Panc1 (cell line): ENCODE measurements at regions not wholly inside any gene's neighbourhood (a gene's known extent, or its start where the extent isn't known, plus 50 kb on each side); places are given as distances from the start of the nearest gene placed in this dataset.
"Not testable (repeated sequence)": the region's sequence is repeated elsewhere in the genome, so short reads cannot be mapped to it uniquely, and the experiment has no call there.

Experiments used
- POLR2AphosphoS5 ChIP-seq: IDR thresholded peaks from 2 replicates; pipeline ENCODE4 v1.6.1; 2012; ENCODE audit warnings: mild to moderate bottlenecking, low read depth, low read length, moderate library complexity
- SIN3A ChIP-seq: IDR thresholded peaks from 2 replicates; pipeline ENCODE4 v1.6.1; 2012; ENCODE audit warnings: low read depth, mild to moderate bottlenecking, low read length, moderate library complexity, borderline replicate concordance; ENCODE audit not compliant: insufficient read depth
- TCF7L2 ChIP-seq: IDR thresholded peaks from 2 replicates; pipeline ENCODE4 v1.6.1; 2011; ENCODE audit warnings: mild to moderate bottlenecking, low read depth, low read length, inconsistent platforms
- TF ChIP-seq, protein P1 (sequence below): fragments of 450-650 bp; IDR thresholded peaks from 2 replicates; pipeline ENCODE4 v1.5.1; 2017; ENCODE audit warnings: mild to moderate bottlenecking
- TF ChIP-seq, protein P2 (sequence below), 2 experiments: IDR thresholded peaks; 2 replicates each; pipeline ENCODE4 v1.6.1; 2011 to 2012; ENCODE audit warnings: low read depth in 2 of 2, control low read depth in 1 of 2, low read length in 1 of 2, mild to moderate bottlenecking in 1 of 2, moderate library complexity in 1 of 2; ENCODE audit not compliant: insufficient read depth in 1 of 2

DNA sequence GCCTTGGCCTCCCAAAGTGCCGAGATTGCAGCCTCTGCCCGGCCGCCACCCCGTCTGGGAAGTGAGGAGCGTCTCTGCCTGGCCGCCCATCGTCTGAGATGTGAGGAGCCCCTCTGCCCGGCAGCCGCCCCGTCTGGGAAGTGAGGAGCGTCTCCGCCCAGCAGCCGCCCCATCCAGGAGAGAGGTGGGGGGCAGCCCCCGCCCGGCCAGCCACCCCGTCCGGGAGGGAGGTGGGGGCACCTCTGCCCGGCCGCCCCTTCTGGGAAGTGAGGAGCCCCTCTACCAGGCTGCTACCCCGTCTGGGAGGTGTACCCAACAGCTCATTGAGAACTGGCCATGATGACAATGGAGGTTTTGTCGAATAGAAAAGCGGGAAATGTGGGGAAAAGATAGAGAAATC lies 1530.9 kb downstream of the REEP3 start:
- TF ChIP-seq, protein P1, sequence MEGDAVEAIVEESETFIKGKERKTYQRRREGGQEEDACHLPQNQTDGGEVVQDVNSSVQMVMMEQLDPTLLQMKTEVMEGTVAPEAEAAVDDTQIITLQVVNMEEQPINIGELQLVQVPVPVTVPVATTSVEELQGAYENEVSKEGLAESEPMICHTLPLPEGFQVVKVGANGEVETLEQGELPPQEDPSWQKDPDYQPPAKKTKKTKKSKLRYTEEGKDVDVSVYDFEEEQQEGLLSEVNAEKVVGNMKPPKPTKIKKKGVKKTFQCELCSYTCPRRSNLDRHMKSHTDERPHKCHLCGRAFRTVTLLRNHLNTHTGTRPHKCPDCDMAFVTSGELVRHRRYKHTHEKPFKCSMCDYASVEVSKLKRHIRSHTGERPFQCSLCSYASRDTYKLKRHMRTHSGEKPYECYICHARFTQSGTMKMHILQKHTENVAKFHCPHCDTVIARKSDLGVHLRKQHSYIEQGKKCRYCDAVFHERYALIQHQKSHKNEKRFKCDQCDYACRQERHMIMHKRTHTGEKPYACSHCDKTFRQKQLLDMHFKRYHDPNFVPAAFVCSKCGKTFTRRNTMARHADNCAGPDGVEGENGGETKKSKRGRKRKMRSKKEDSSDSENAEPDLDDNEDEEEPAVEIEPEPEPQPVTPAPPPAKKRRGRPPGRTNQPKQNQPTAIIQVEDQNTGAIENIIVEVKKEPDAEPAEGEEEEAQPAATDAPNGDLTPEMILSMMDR = not testable (repeated sequence)
- TF ChIP-seq TCF7L2, POLR2AphosphoS5, SIN3A: not testable (repeated sequence)
- TF ChIP-seq, protein P2, sequence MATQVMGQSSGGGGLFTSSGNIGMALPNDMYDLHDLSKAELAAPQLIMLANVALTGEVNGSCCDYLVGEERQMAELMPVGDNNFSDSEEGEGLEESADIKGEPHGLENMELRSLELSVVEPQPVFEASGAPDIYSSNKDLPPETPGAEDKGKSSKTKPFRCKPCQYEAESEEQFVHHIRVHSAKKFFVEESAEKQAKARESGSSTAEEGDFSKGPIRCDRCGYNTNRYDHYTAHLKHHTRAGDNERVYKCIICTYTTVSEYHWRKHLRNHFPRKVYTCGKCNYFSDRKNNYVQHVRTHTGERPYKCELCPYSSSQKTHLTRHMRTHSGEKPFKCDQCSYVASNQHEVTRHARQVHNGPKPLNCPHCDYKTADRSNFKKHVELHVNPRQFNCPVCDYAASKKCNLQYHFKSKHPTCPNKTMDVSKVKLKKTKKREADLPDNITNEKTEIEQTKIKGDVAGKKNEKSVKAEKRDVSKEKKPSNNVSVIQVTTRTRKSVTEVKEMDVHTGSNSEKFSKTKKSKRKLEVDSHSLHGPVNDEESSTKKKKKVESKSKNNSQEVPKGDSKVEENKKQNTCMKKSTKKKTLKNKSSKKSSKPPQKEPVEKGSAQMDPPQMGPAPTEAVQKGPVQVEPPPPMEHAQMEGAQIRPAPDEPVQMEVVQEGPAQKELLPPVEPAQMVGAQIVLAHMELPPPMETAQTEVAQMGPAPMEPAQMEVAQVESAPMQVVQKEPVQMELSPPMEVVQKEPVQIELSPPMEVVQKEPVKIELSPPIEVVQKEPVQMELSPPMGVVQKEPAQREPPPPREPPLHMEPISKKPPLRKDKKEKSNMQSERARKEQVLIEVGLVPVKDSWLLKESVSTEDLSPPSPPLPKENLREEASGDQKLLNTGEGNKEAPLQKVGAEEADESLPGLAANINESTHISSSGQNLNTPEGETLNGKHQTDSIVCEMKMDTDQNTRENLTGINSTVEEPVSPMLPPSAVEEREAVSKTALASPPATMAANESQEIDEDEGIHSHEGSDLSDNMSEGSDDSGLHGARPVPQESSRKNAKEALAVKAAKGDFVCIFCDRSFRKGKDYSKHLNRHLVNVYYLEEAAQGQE (IDR thresholded peaks at IDR 0.05; ENCODE audit: insufficient read depth in 1 of 2, low read depth in 2 of 2, low read length in 1 of 2) = not testable (repeated sequence)
